ENCODE measurements at regions not wholly inside any gene's neighbourhood (a gene's known extent, or its start where the extent isn't known, plus 50 kb on each side); places are given as distances from the start of the nearest gene placed in this dataset.

DNA sequence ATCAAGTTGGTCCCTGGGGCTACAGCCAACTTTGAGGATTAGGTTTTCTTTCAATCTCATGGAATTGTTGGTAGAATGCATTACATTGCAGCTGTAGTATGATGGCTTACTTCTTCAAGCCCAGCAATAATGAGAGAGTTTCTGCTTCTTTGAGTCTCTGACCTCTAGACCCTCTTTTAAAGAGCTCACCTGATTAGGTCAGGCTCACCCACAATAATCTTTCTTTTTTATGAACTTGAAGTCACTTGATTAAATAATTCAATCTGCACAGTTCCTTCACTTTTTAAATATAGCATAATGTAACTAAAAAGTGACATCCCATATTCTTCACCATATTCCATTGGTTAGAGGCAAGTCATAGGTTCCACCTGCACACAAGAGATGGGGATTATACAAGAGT, 547.5 kb upstream of the CT83 start:
- TF ChIP-seq, protein P1, sequence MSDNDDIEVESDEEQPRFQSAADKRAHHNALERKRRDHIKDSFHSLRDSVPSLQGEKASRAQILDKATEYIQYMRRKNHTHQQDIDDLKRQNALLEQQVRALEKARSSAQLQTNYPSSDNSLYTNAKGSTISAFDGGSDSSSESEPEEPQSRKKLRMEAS (IDR thresholded peaks at IDR 0.05): no peak
- TF ChIP-seq, protein P2, sequence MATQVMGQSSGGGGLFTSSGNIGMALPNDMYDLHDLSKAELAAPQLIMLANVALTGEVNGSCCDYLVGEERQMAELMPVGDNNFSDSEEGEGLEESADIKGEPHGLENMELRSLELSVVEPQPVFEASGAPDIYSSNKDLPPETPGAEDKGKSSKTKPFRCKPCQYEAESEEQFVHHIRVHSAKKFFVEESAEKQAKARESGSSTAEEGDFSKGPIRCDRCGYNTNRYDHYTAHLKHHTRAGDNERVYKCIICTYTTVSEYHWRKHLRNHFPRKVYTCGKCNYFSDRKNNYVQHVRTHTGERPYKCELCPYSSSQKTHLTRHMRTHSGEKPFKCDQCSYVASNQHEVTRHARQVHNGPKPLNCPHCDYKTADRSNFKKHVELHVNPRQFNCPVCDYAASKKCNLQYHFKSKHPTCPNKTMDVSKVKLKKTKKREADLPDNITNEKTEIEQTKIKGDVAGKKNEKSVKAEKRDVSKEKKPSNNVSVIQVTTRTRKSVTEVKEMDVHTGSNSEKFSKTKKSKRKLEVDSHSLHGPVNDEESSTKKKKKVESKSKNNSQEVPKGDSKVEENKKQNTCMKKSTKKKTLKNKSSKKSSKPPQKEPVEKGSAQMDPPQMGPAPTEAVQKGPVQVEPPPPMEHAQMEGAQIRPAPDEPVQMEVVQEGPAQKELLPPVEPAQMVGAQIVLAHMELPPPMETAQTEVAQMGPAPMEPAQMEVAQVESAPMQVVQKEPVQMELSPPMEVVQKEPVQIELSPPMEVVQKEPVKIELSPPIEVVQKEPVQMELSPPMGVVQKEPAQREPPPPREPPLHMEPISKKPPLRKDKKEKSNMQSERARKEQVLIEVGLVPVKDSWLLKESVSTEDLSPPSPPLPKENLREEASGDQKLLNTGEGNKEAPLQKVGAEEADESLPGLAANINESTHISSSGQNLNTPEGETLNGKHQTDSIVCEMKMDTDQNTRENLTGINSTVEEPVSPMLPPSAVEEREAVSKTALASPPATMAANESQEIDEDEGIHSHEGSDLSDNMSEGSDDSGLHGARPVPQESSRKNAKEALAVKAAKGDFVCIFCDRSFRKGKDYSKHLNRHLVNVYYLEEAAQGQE (IDR thresholded peaks at IDR 0.05; ENCODE audit: low read depth): no peak
- TF ChIP-seq FOSL1 (IDR thresholded peaks at IDR 0.05; ENCODE audit: low read depth) (no peak), SIN3A (IDR thresholded peaks at IDR 0.05; ENCODE audit: low read depth) (no peak)
- ChIA-PET RAD21 (ENCODE audit: low non-redundant PET in 1 of 2, low total read pairs in 2 of 2, uncharacterized antibody in 2 of 2, unreplicated experiment in 2 of 2) (no interaction called here), CTCF (no interaction called here), POLR2A (no interaction called here)
- BruUV-seq (replicated peaks): no TSS peak
- Histone ChIP-seq H3K79me2 (ENCODE audit: insufficient read depth, low read length) (no peaks in the 10 kb centered on the region), H3K36me3 (ENCODE audit: control insufficient read depth in 1 of 2, insufficient read depth in 2 of 2, low read length in 2 of 2) (no peaks in the 10 kb centered on the region), H2AFZ (ENCODE audit: low read depth, low read length, poor library complexity, severe bottlenecking) (no peak overlapping the region), H3K27ac (ENCODE audit: low read depth, low read length) (no peak overlapping the region), H3K9me3 (ENCODE audit: control insufficient read depth in 1 of 2, insufficient read depth in 1 of 2, low read depth in 1 of 2, low read length in 2 of 2) (no peaks in the 10 kb centered on the region), H3K4me3 (replicated peaks in 1 of 2; ENCODE audit: low read depth in 1 of 2, low read length in 2 of 2) (no peak overlapping the region), H4K20me1 (ENCODE audit: insufficient read depth) (no peaks in the 10 kb centered on the region), H3K9me2 (ENCODE audit: insufficient read depth) (no peaks in the 10 kb centered on the region), H3K4me1 (ENCODE audit: control insufficient read depth in 1 of 2, insufficient read depth in 2 of 2, low read length in 2 of 2) (no peaks in the 10 kb centered on the region), H3K4me2 (ENCODE audit: low read length) (no peak overlapping the region), H3K9ac (ENCODE audit: low read length) (no peak overlapping the region), H3K27me3 (ENCODE audit: insufficient read depth, low read length) (no peaks in the 10 kb centered on the region)
- ATAC-seq (no peak), DNase-seq (ENCODE audit: low read depth, low spot score) (no peak)
- intact Hi-C loops (cut with micrococcal nuclease): no loop called here

DNA sequence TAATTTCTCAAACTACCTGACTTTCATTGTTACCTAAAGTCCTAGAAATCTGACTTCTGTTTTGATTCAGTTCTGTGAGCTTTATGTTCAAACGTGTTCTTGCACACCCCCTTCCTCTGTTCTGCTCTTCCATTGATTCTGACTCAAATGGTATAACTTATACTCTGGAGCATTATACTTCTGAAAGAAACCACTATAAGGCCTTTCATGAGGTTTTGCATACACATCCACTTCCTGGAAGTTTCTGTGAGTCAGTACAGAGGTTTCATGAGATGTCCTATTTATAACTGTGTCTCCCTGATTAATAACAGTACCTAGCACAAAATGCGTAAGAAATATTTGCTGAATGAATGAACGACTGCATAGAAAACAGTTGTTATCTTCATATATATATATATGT, 540.2 kb upstream of the CT83 start:
- no peaks in the 10 kb centered on the region for H3K27me3 ChIP-seq (ENCODE audit: insufficient read depth, low read length)
- ChIA-PET CTCF (no interaction called here), POLR2A (no interaction called here), RAD21 (ENCODE audit: low non-redundant PET in 1 of 2, low total read pairs in 2 of 2, uncharacterized antibody in 2 of 2, unreplicated experiment in 2 of 2) (no interaction called here)
- ATAC-seq: no peak
- no peaks in the 10 kb centered on the region for H3K9me2 ChIP-seq (ENCODE audit: insufficient read depth)
- H3K4me2 ChIP-seq (ENCODE audit: low read length): no peak overlapping the region
- no peaks in the 10 kb centered on the region for H4K20me1 ChIP-seq (ENCODE audit: insufficient read depth)
- no peak overlapping the region for H3K4me3 ChIP-seq (replicated peaks in 1 of 2; ENCODE audit: low read depth in 1 of 2, low read length in 2 of 2)
- intact Hi-C loops (cut with micrococcal nuclease): no loop called here
- DNase-seq (ENCODE audit: low read depth, low spot score): no peak
- no peak overlapping the region for H2AFZ ChIP-seq (ENCODE audit: low read depth, low read length, poor library complexity, severe bottlenecking)
- no peaks in the 10 kb centered on the region for H3K36me3 ChIP-seq (ENCODE audit: control insufficient read depth in 1 of 2, insufficient read depth in 2 of 2, low read length in 2 of 2)
- no peaks in the 10 kb centered on the region for H3K4me1 ChIP-seq (ENCODE audit: control insufficient read depth in 1 of 2, insufficient read depth in 2 of 2, low read length in 2 of 2)
- H3K27ac ChIP-seq (ENCODE audit: low read depth, low read length): no peak overlapping the region
- BruUV-seq (replicated peaks): no TSS peak
- H3K9me3 ChIP-seq (ENCODE audit: control insufficient read depth in 1 of 2, insufficient read depth in 1 of 2, low read depth in 1 of 2, low read length in 2 of 2): no peaks in the 10 kb centered on the region
- no peaks in the 10 kb centered on the region for H3K79me2 ChIP-seq (ENCODE audit: insufficient read depth, low read length)
- no peak overlapping the region for H3K9ac ChIP-seq (ENCODE audit: low read length)
- TF ChIP-seq EGR1 (IDR thresholded peaks at IDR 0.05; ENCODE audit: low read depth) (no peak), RAD21 (IDR thresholded peaks at IDR 0.05; ENCODE audit: low read depth) (no peak), EZH2phosphoT487 (IDR thresholded peaks at IDR 0.05; ENCODE audit: borderline replicate concordance) (no peak), TCF7L2 (IDR thresholded peaks at IDR 0.05; ENCODE audit: borderline replicate concordance, extremely low read depth, insufficient read depth, insufficient read length) (no peak), CBX3 (IDR thresholded peaks at IDR 0.05; ENCODE audit: low read depth) (no peak), CEBPB (IDR thresholded peaks at IDR 0.05; ENCODE audit: low read depth) (no peak), POLR2AphosphoS5 (IDR thresholded peaks at IDR 0.05; ENCODE audit: low read depth, low read length) (no peak)
- TF ChIP-seq, protein P3, sequence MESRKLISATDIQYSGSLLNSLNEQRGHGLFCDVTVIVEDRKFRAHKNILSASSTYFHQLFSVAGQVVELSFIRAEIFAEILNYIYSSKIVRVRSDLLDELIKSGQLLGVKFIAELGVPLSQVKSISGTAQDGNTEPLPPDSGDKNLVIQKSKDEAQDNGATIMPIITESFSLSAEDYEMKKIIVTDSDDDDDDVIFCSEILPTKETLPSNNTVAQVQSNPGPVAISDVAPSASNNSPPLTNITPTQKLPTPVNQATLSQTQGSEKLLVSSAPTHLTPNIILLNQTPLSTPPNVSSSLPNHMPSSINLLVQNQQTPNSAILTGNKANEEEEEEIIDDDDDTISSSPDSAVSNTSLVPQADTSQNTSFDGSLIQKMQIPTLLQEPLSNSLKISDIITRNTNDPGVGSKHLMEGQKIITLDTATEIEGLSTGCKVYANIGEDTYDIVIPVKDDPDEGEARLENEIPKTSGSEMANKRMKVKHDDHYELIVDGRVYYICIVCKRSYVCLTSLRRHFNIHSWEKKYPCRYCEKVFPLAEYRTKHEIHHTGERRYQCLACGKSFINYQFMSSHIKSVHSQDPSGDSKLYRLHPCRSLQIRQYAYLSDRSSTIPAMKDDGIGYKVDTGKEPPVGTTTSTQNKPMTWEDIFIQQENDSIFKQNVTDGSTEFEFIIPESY (IDR thresholded peaks at IDR 0.05; ENCODE audit: extremely low read depth, insufficient replicate concordance, low read length): no peak
- TF ChIP-seq, protein P4, sequence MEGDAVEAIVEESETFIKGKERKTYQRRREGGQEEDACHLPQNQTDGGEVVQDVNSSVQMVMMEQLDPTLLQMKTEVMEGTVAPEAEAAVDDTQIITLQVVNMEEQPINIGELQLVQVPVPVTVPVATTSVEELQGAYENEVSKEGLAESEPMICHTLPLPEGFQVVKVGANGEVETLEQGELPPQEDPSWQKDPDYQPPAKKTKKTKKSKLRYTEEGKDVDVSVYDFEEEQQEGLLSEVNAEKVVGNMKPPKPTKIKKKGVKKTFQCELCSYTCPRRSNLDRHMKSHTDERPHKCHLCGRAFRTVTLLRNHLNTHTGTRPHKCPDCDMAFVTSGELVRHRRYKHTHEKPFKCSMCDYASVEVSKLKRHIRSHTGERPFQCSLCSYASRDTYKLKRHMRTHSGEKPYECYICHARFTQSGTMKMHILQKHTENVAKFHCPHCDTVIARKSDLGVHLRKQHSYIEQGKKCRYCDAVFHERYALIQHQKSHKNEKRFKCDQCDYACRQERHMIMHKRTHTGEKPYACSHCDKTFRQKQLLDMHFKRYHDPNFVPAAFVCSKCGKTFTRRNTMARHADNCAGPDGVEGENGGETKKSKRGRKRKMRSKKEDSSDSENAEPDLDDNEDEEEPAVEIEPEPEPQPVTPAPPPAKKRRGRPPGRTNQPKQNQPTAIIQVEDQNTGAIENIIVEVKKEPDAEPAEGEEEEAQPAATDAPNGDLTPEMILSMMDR (IDR thresholded peaks at IDR 0.05 in 2 of 3, conservative IDR thresholded peaks at IDR 0.05 in 1 of 3; ENCODE audit: borderline replicate concordance in 1 of 3, insufficient read depth in 1 of 3, low read depth in 2 of 3, low read length in 2 of 3): no peak
- TF ChIP-seq, protein P1 (IDR thresholded peaks at IDR 0.05): no peak

Data from HCT116 (cell line).